Keratinocyte (primary cell): ENCODE measurements at regions not wholly inside any gene's neighbourhood (a gene's known extent, or its start where the extent isn't known, plus 50 kb on each side); places are given as distances from the start of the nearest gene placed in this dataset.

ENCODE experiments used
- CTCF ChIP-seq, 3 experiments: IDR thresholded peaks in 1 of 3; conservative IDR thresholded peaks in 1 of 3; optimal IDR thresholded peaks in 1 of 3; 2 replicates in 2 of 3; 3 replicates in 1 of 3; pipeline versions ENCODE3 to v1.5.1; 2011; ENCODE audit warnings: low read length in 3 of 3, mild to moderate bottlenecking in 3 of 3, moderate library complexity in 2 of 3, control low read depth in 1 of 3, inconsistent platforms in 1 of 3; ENCODE audit not compliant: insufficient read depth in 2 of 3; ENCODE audit errors: extremely low read depth in 1 of 3
- EZH2 ChIP-seq: IDR thresholded peaks from one replicate; pipeline ENCODE4 v1.6.1; 2012; ENCODE audit warnings: inconsistent platforms, mild to moderate bottlenecking, low read length, moderate library complexity

GRCh38 chr2:59741840-59742239 lies 811.6 kb downstream of the BCL11A start:
- TF ChIP-seq CTCF (optimal IDR thresholded peaks at IDR 0.05 in 1 of 3, IDR thresholded peaks at IDR 0.05 in 1 of 3, conservative IDR thresholded peaks at IDR 0.05 in 1 of 3; ENCODE audit: extremely low read depth in 1 of 3, insufficient read depth in 2 of 3, low read length in 3 of 3) (no peak), EZH2 (no peak)
